Gastroesophageal sphincter (tissue), 4 donors: ENCODE measurements at regions not wholly inside any gene's neighbourhood (a gene's known extent, or its start where the extent isn't known, plus 50 kb on each side); places are given as distances from the start of the nearest gene placed in this dataset.

Experiments
- ATAC-seq: fragments of 150-250 bp; one replicate; pipeline ENCODE4 v1.9.1; 2016; ENCODE audit warnings: mild to moderate bottlenecking, moderate library complexity
- H3K27ac ChIP-seq, 4 donors: fragments of 200-600 bp; sonication (generic) in 3 of 4; 1 replicate in 3 of 4; 2 replicates in 1 of 4; pipeline ENCODE4 v1.5.1; 2016 to 2019
- H3K27me3 ChIP-seq: fragments of 200-600 bp; sonication (generic); one replicate; pipeline ENCODE4 v1.5.1; 2019
- H3K36me3 ChIP-seq, 2 donors: fragments of 200-600 bp; sonication (generic); one replicate each; pipeline ENCODE4 v1.5.1; 2019; ENCODE audit warnings: control low read depth in 1 of 2
- H3K4me1 ChIP-seq, 3 donors: fragments of 200-600 bp; sonication (generic); 1 replicate in 2 of 3; 2 replicates in 1 of 3; pipeline ENCODE4 v1.5.1; 2016 to 2019; ENCODE audit warnings: control low read depth in 2 of 3
- H3K4me3 ChIP-seq, 2 donors: fragments of 200-600 bp; sonication (generic); one replicate each; pipeline ENCODE4 v1.5.1; 2019; ENCODE audit warnings: mild to moderate bottlenecking in 1 of 2, moderate library complexity in 1 of 2
- H3K9me3 ChIP-seq, 3 donors: fragments of 200-600 bp; sonication (generic); one replicate each; pipeline ENCODE4 v1.5.1; 2017 to 2019; ENCODE audit warnings: control low read depth in 2 of 3
- CTCF ChIP-seq, 4 experiments: fragments of 200-600 bp in 2 of 4; fragments of 450-650 bp in 2 of 4; sonication (generic) in 1 of 4; IDR thresholded peaks; one replicate each; pipeline ENCODE4 v1.5.1; 2017 to 2019; ENCODE audit warnings: antibody characterized with exemption in 4 of 4, mild to moderate bottlenecking in 2 of 4, moderate library complexity in 2 of 4
- EP300 ChIP-seq: sonication (generic); formaldehyde crosslinking; IDR thresholded peaks from one replicate; pipeline ENCODE4 v1.6.1; 2017; ENCODE audit warnings: antibody characterized with exemption, mild to moderate bottlenecking
- POLR2A ChIP-seq, 2 donors: fragments of 450-650 bp; IDR thresholded peaks; one replicate each; pipeline ENCODE4 v1.6.1; 2017; ENCODE audit warnings: antibody characterized with exemption in 2 of 2, mild to moderate bottlenecking in 2 of 2, moderate library complexity in 1 of 2
- POLR2AphosphoS5 ChIP-seq: sonication (generic); formaldehyde crosslinking; IDR thresholded peaks from one replicate; pipeline ENCODE4 v1.6.1; 2017; ENCODE audit warnings: antibody characterized with exemption
- WGBS, 2 donors: methylation state at CpG; one replicate each; pipeline ENCODE4 v1.1.5; 2018; ENCODE audit warnings: low coverage in 1 of 2; 5-methylcytosine and 5-hydroxymethylcytosine counted together

GRCh38 chr15:97791824-97792792 lies 168.4 kb upstream of the ARRDC4 start:
- peak overlapping the region; percentile 51 to 84 (median 78) for H3K27ac ChIP-seq
- ATAC-seq, result peak; percentile 62
- no peaks in the 10 kb centered on the region for H3K9me3 ChIP-seq
- H3K4me1 ChIP-seq, result peaks cover 0 to 59% (median 13%) of the 10 kb centered on the region in 3 donors
- H3K36me3 ChIP-seq, result no peaks in the 10 kb centered on the region
- no peaks in the 10 kb centered on the region for H3K27me3 ChIP-seq
- TF ChIP-seq CTCF (IDR thresholded peaks at IDR 0.05), result peak in 2 of 4 experiments; percentile 25 to 33
- TF ChIP-seq POLR2AphosphoS5, result no peak
- peak overlapping the region in 1 of 2 donors; percentile 7 for H3K4me3 ChIP-seq
- 16 to 29% methylated on average over 14 to 16 of the region's 17 CpGs for WGBS, 2 donors

GRCh38 chr15:97804950-97805349 lies 155.6 kb upstream of the ARRDC4 start:
- Histone ChIP-seq H3K27me3 (no peaks in the 10 kb centered on the region), H3K4me1 (no peaks in the 10 kb centered on the region), H3K4me3 (no peak overlapping the region), H3K27ac (no peak overlapping the region), H3K36me3 (no peaks in the 10 kb centered on the region), H3K9me3 (no peaks in the 10 kb centered on the region)
- no peak for ATAC-seq
- no peak for TF ChIP-seq CTCF (IDR thresholded peaks at IDR 0.05)
- TF ChIP-seq EP300, result no peak
- no peak for TF ChIP-seq POLR2A (IDR thresholded peaks at IDR 0.05)
- WGBS, 2 donors, result 51 to 72% methylated on average over 3 of the region's 3 CpGs

GRCh38 chr15:97806766-97807165 lies 153.7 kb upstream of the ARRDC4 start:
- Histone ChIP-seq H3K27me3 (no peaks in the 10 kb centered on the region), H3K36me3 (no peaks in the 10 kb centered on the region), H3K4me1 (no peaks in the 10 kb centered on the region), H3K4me3 (no peak overlapping the region), H3K27ac (no peak overlapping the region), H3K9me3 (peaks cover 0 to 8% (median 0%) of the 10 kb centered on the region in 3 donors)
- TF ChIP-seq EP300, result no peak
- no peak for TF ChIP-seq POLR2AphosphoS5
- no peak for TF ChIP-seq CTCF (IDR thresholded peaks at IDR 0.05)
- no peak for TF ChIP-seq POLR2A (IDR thresholded peaks at IDR 0.05)
- WGBS, 2 donors, result 76 to 83% methylated on average over 2 to 6 of the region's 6 CpGs
- no peak for ATAC-seq

- no peak for ATAC-seq
- H3K4me1 ChIP-seq, result no peaks in the 10 kb centered on the region
- WGBS, 2 donors, result 62% methylated on average over 2 of the region's 2 CpGs; no CpG with 5 or more reads in 1 of the 2 donors
- H3K36me3 ChIP-seq, result no peaks in the 10 kb centered on the region
- H3K9me3 ChIP-seq, result peaks cover 0 to 11% (median 0%) of the 10 kb centered on the region in 3 donors
- H3K27ac ChIP-seq, result no peak overlapping the region
- no peak overlapping the region for H3K4me3 ChIP-seq
- TF ChIP-seq EP300, result no peak
- no peak for TF ChIP-seq POLR2AphosphoS5
- no peak for TF ChIP-seq POLR2A (IDR thresholded peaks at IDR 0.05)
- TF ChIP-seq CTCF (IDR thresholded peaks at IDR 0.05), result no peak
- H3K27me3 ChIP-seq, result no peaks in the 10 kb centered on the region
Observed at GRCh38 chr15:97815835-97816234, 144.7 kb upstream of the ARRDC4 start.
